IPS-11a (cell line): ENCODE measurements at regions not wholly inside any gene's neighbourhood (a gene's known extent, or its start where the extent isn't known, plus 50 kb on each side); places are given as distances from the start of the nearest gene placed in this dataset.

Experiments used
- H3K4me3 ChIP-seq: one replicate; pipeline ENCODE4 v1.5.1; 2013; ENCODE audit warnings: low read depth, low read length, control low read depth

- no peak overlapping the region for H3K4me3 ChIP-seq
These were observed 76.4 kb upstream of the ITGA6 start for GRCh38 chr2:172350839-172351479.

- H3K4me3 ChIP-seq, result no peak overlapping the region
These were observed 75.8 kb upstream of the ITGA6 start for GRCh38 chr2:172351586-172351985.

DNA sequence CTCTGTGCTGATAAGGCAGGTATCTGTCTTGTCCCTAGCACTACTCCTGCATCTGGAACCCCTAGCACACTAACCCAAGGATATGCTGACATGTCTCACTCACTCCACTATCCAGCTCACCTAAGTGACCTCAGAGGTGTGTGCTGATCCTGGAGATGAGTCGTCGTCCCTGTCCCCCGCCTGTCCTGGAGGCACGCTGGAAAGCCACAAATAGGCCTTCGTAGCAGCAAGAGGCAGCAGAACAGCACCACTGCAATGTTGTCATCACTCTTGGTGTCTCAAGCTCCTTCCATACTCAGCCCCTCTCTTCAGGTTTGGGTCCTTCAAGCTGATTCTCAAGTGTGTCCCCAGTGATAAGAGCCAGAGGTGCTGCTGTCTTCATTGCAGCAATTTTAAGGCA lies 73.0 kb upstream of the ITGA6 start:
- H3K4me3 ChIP-seq, result no peak overlapping the region

DNA sequence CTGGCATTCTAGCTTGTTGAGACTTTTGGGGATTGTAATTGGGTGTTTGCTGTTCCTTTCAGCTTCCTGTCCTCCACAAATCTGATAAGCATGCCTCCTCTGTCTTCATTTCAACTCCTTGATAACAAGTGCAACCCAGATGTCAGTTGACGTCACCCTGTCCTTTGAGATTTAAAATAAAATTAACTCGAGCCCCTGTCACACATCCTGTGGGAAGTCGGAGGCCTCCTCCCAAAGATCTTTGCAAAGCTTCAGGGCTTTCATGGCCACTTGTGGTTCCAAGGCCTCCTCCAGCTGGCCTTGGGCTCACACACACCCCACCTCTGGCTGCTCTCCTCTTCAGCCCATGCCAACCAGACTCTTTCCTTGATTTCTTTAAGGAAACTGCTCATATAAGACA lies 69.9 kb upstream of the ITGA6 start:
- H3K4me3 ChIP-seq, result no peak overlapping the region

DNA sequence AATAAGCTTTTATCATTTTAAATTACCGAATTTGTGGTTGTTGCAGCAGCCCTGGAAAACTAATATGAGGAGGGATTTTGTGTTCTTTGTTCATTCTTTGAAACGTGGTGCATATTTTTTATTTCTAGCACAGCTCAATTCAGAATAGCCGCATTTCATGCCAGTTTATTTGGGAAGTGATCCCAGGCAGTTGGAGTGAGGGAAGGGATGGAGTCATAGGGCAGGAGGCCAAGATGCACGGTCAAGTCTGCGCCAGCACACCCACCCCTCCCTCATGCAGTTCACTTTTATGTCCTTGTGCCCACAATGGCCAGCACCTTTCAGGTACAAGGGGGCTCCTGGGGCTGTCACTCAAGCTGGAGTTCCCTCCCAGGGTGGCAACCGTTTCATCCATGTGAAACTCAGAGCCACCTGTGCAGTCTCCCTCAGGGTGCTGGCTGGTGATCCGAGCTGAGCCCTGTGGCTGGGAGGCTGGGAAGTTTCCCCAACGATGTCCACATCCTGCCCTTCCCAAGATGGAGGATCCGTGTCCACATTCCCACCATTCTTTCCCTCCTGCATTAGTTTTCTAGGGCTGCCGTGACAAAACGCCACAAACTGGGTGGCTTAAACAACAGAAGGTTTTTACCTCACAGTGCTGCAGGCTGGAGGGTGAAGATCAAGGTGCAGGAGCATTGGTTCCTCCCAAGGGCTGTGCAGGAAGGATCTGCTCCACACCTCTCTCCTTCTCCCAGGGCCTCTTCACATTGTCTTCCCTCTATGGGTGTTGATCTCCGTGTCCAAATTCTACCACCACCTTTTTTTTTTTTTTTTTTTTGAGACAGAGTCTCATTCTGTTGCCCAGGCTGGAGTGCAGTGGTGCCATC lies 68.5 kb upstream of the ITGA6 start:
- no peak overlapping the region for H3K4me3 ChIP-seq

DNA sequence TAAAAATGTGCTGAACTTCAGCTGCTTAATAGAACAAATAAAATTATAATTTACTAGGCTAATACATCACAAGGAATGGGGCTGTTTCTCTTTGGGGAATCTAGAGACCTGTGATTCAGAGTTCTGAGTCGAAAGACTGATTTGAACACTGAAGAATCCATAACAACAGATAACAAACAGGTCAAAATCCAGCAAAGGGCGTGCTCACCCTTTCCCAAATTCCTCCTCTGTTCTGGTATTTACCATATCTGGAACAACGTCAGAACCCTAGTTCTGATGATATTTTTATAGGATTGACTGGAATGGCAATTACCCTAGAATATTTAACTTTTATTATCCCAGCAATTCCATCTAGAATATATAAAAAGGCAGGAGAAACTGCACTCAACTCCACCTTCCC lies 66.0 kb upstream of the ITGA6 start:
- no peak overlapping the region for H3K4me3 ChIP-seq

- H3K4me3 ChIP-seq, result no peak overlapping the region
These were observed 65.5 kb upstream of the ITGA6 start for GRCh38 chr2:172361840-172362239.

DNA sequence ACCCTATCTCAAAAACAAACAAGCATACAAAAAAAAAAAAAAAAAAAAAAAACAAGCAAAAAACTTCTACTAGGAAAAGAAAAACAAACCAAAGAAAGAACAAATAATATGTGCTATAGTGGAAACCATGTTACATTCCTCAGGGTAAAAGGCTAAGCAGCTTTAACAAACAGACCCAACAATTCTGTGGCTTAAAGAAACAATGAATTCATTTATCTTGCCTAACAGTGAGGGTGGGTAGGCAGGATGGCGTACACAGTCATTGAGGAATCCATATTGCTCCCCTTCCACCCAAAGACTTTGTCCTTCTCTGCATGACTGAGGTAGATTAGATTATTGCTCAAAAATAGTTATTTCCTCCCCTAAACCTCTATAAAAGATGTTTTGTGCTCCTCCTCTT lies 63.1 kb upstream of the ITGA6 start:
- no peak overlapping the region for H3K4me3 ChIP-seq

DNA sequence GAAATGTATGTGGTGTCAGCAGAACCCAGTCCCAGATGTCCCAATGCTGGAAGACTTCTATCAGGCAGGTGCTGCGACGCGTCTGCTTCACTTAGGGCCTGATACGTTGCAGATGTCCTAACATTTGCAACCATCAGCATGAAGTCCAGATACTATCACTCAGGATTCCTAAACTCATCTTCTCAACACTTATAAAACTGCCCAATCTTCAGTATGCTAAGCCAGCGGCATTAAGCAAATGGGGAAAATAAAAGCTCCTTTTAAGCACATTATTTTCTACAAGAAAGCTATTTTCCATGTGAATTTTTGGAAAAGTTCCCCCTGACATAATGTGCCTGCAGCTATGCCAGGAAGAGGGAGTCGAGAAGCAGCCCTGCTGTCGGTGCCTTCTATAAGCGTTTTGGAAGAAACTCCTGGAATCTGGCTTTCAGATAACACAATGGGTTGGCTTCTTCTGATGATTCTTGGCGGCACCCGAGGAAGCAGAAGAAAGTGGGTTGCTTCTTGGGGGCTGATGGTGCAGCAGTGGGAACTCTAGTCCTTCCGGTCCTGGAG lies 60.7 kb upstream of the ITGA6 start:
- no peak overlapping the region for H3K4me3 ChIP-seq

DNA sequence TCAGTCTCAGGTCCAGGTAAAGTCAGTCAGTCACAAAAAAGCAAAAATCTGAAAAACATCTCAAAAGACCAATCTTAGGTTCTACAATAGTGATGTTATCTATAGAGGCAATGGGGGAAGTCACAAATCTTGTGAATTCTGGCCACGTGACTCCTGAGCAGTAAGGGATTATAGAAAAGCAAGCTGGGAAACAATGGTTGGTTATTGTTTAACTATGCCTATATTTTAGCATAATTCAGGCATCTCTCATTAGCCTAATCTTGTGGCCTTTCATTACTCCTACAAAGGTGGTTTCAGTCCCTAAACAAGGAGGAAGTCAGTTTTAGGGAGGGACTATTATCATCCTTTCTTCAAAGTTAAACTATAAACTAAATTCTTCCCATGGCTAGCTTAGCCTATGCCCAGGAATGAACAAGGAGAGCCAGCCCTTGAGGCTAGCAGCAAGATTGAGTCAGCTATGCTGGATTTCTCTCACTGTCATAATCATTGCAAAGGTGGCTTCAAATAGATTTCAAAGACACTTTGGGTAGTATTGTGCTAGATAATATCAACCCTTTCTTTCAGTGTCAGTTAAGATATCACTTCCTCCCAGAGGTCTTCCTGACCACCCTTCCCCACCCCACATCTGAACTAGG lies 56.4 kb upstream of the ITGA6 start:
- H3K4me3 ChIP-seq, result no peak overlapping the region

DNA sequence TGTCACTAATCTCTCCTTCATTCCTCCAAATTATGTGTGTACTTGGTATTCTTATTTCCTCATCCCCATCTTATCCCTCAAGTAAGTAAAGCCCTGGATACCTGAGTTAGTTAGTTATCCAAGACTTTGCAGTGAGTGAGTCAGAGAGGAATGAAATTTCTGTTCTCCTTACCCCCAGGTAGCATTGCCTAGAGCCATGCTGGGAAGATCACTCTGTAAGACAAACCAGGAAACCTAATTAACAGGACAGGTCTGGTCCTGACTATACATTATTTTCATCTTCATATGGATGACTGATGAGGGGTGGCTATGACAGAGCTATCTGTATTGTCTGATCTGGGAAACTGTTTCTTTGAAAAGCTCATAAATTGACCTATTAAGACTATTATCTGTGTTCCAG lies 55.0 kb upstream of the ITGA6 start:
- H3K4me3 ChIP-seq, result no peak overlapping the region

- H3K4me3 ChIP-seq, result no peak overlapping the region
These were observed 54.3 kb upstream of the ITGA6 start for GRCh38 chr2:172373076-172373475.

GRCh38 chr2:172373766-172374165 lies 53.6 kb upstream of the ITGA6 start:
- H3K4me3 ChIP-seq, result no peak overlapping the region

GRCh38 chr2:172374318-172375240 lies 52.8 kb upstream of the ITGA6 start:
- H3K4me3 ChIP-seq, result no peak overlapping the region

- no peak overlapping the region for H3K4me3 ChIP-seq
These were observed 52.1 kb upstream of the ITGA6 start for GRCh38 chr2:172375251-172375650.

GRCh38 chr2:172376016-172376415 lies 51.4 kb upstream of the ITGA6 start:
- H3K4me3 ChIP-seq, result no peak overlapping the region

- no peak overlapping the region for H3K4me3 ChIP-seq
These were observed 50.8 kb upstream of the ITGA6 start for GRCh38 chr2:172376505-172377125.

DNA sequence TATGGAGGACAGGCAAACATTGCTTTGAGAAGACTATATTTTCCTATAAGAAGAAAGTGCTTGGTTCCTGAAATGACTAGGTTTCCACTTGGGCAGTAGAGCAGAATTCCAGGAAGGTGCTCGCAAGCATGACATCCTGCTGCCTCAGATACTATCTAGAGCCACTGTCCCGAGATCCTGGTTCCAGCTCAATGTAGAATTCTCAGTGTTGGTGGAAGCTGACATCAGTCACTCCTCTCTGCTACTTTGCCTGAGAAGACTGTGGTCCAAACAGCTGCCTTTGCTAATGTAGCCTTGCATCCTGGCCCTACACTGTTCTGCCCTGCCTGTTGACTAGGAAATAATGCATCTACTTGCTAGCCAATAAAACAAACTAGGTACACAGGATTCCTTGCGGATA lies 50.0 kb upstream of the ITGA6 start:
- no peak overlapping the region for H3K4me3 ChIP-seq
